ENCODE measurements at regions not wholly inside any gene's neighbourhood (a gene's known extent, or its start where the extent isn't known, plus 50 kb on each side); places are given as distances from the start of the nearest gene placed in this dataset.
A peak's percentile ranks its signal among the peaks of the same experiment; 100 is the strongest.
"Not testable (repeated sequence)": the region's sequence is repeated elsewhere in the genome, so short reads cannot be mapped to it uniquely, and the experiment has no call there.

DNA sequence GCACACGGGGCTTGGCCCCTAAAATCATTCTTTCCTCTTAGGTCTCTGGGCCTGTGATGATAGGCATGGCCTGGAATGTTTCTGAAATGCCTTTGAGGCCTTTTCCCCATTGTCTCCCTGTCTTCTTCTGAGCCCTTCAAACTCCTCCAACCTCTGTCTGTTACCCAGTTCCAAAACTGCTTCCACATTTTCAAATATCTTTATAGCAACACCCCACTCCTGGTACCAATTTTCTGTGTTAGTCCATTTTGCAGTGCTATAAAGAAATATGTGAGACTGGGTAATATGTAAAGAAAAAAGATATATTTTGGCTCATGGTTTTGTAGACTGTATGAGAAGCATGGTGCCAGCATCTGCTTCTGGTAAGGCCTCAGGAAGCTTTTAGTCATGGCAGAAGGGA is 158.8 kb downstream of the TM2D1 start:
- Mint-ChIP-seq H3K9me3 (peaks cover 11% of the 10 kb centered on the region), H3K4me1 (ENCODE audit: low read depth) (no peaks in the 10 kb centered on the region), H3K27ac (no peak overlapping the region), H3K27me3 (ENCODE audit: low read depth) (no peaks in the 10 kb centered on the region), H3K36me3 (ENCODE audit: low read depth) (no peaks in the 10 kb centered on the region), H3K4me3 (no peak overlapping the region)
- DNase-seq (ENCODE audit: low spot score) = no peak

DNA sequence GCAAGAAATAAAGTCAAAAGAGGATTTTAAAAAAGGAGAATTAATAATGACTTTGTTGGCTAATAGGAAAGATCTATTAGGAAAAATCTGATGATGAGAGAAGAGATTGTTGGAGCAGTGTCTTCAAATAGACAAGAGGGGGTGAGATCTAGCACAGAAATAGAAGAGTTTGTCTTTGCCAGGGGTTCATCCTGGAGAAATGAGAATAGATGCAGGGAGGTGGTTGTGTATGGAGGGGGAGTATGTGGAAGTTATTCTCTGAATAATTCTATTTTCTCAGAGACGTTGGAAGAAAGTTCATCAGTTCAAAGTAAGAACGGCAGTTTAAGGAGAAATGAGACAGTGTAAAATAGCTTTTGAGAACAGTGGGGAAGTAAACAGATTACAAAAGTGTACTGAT is 161.3 kb downstream of the TM2D1 start:
- Mint-ChIP-seq H3K9me3 (peaks cover 11% of the 10 kb centered on the region), H3K4me3 (no peak overlapping the region), H3K4me1 (ENCODE audit: low read depth) (no peaks in the 10 kb centered on the region), H3K27me3 (ENCODE audit: low read depth) (no peaks in the 10 kb centered on the region), H3K27ac (no peak overlapping the region), H3K36me3 (ENCODE audit: low read depth) (no peaks in the 10 kb centered on the region)
- no peak for DNase-seq (ENCODE audit: low spot score)

DNA sequence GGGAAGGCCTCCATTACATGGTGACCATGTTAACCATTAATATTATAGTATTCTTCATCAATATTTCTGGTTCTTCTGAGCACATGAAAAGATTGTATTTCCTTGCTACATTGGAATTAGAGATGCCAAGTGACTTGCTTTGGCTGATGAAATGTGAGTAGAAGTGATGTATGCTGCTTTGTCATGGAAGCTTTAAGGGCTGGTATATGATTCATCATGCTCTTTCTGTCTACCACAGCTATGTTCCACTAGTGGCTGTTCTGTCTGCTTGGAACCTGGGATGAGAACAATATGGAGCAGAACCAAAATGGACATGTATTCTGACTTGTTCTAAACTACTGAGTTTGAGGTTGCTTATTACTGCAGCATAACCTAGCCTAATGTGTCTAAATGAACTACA is 163.3 kb downstream of the TM2D1 start:
- DNase-seq (ENCODE audit: low spot score) = no peak
- Mint-ChIP-seq H3K27me3 (ENCODE audit: low read depth) (no peaks in the 10 kb centered on the region), H3K9me3 (peaks cover 11% of the 10 kb centered on the region), H3K36me3 (ENCODE audit: low read depth) (no peaks in the 10 kb centered on the region), H3K4me3 (no peak overlapping the region), H3K4me1 (ENCODE audit: low read depth) (no peaks in the 10 kb centered on the region), H3K27ac (no peak overlapping the region)

DNA sequence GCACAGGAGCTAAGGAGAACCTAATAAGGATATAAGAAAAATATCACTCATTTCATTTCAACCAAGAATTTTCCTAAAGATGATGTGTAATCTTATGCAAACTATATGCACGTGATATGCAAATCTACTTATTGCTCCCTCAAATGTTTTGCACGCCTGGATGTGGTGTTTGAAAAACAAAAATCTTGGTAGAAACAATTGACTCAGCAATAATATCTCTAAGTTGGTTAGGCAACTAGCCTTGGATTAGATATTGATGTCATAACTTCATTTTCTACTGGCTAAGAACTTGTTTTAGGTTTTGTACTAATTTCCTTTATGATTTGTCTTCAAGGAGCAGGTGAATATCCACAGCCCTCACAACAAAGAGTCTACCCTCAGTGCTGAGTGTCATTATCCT is 164.6 kb downstream of the TM2D1 start:
- Mint-ChIP-seq H3K27ac (no peak overlapping the region), H3K4me1 (ENCODE audit: low read depth) (no peaks in the 10 kb centered on the region), H3K36me3 (ENCODE audit: low read depth) (no peaks in the 10 kb centered on the region), H3K4me3 (no peak overlapping the region), H3K27me3 (ENCODE audit: low read depth) (no peaks in the 10 kb centered on the region), H3K9me3 (peaks cover 11% of the 10 kb centered on the region)
- no peak for DNase-seq (ENCODE audit: low spot score)

DNA sequence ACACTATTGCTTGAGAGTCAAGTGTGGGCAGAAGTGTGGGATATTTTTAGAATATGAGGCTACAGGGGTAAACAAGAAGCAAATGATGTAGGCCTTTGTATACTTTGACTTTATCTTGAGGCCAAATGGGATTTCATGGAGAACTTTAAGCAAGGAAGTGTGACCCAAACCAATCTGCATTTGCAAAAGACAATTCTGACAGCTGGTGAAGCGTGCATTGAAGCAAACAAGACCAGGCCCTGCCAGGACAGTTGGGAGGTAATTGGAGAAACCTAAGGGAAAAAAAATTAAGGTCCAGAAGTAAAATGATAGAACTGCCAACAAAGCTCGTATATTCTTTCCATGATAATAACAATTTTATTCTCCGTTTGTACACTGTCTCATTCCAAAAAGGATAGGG is 168.3 kb downstream of the TM2D1 start:
- Mint-ChIP-seq H3K27me3 (ENCODE audit: low read depth) (no peaks in the 10 kb centered on the region), H3K36me3 (ENCODE audit: low read depth) (no peaks in the 10 kb centered on the region), H3K27ac (no peak overlapping the region), H3K4me3 (no peak overlapping the region), H3K9me3 (peaks cover 5% of the 10 kb centered on the region), H3K4me1 (ENCODE audit: low read depth) (no peaks in the 10 kb centered on the region)
- DNase-seq (ENCODE audit: low spot score) = no peak

DNA sequence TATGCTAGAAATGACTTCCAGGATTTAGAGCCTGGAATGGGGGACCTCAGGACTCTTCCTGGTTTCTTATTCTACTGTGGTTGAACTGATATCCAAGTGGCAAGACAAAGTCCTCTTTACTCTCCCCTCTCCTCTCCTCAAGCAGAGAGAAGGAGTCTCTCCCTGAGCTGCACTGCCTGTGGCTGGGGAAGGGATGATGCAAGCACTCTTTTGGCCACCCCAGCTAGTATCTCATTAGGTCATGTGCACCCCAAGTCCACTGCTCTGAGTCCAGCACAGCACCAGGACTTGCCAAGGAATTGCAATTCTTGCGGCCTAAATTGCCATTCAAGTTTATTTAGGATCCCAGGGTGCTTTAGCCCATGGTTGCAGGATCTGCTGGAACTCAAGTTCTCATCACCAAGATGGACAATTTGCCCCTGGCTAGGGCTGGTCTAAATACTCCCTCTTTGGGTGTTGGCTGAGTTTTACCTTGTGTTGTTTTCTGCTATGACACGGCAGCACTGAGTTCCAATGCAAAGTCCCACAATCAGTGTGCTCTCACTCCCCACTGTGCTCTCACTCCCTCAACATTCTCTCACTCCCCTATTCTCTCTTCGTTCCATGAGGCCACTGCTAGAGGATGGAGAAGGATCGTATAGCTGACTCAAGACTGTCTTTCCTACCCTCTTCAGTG is 172.2 kb downstream of the TM2D1 start:
- peaks cover 5% of the 10 kb centered on the region for H3K9me3 Mint-ChIP-seq

DNA sequence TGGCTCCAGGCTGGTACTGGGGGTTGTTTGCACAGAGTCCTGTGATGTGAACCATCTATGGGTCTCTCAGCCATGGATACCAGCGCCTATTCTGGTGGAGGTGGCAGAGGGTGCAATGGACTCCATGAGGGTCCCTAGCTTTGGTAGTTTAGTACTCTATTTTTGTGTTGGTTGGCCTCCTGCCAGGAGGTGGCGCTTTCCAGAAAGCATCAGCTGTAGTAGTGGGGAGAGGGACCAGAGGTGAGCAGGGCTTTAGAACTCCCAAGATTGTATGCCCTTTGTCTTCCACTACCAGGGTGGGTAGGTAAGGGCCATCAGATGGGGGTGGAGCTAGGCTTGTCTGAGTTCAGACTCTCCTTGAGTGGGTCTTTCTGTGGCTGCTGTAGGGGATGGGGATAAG is 177.6 kb downstream of the TM2D1 start:
- DNase-seq (ENCODE audit: low spot score); H3K36me3 Mint-ChIP-seq (ENCODE audit: low read depth); H3K4me3 Mint-ChIP-seq; H3K27ac Mint-ChIP-seq; H3K9me3 Mint-ChIP-seq: not testable (repeated sequence)
- Mint-ChIP-seq H3K27me3 (ENCODE audit: low read depth) (peaks cover 24% of the 10 kb centered on the region), H3K4me1 (ENCODE audit: low read depth) (peaks cover 16% of the 10 kb centered on the region)

More for the DNA sequence above, 172.2 kb downstream of the TM2D1 start:
- DNase-seq (ENCODE audit: low spot score) = no peak
- Mint-ChIP-seq H3K27ac (no peak overlapping the region), H3K36me3 (ENCODE audit: low read depth) (no peaks in the 10 kb centered on the region), H3K27me3 (ENCODE audit: low read depth) (peaks cover 15% of the 10 kb centered on the region), H3K4me3 (no peak overlapping the region), H3K4me1 (ENCODE audit: low read depth) (no peaks in the 10 kb centered on the region)

DNA sequence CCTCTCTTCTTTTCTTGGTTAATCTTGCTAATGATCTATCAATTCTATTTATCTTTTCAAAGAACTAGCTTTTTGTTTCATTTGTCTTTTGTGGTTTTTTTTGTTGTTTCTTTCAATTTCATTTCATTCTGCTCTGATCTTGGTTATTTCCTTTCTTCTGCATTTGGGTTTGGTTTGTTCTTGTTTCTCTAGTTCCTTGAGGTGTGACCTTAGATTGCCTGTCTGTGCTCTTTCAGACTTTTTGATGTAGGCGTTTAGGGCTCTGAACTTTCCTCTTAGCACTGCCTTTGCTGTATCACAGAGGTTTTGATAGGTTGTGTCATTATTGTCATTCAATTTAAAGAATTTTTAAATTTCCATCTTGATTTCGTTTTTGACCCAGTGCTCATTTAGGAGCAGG is 180.1 kb downstream of the TM2D1 start:
- peaks cover 16% of the 10 kb centered on the region for H3K4me1 Mint-ChIP-seq (ENCODE audit: low read depth)
- H3K27me3 Mint-ChIP-seq (ENCODE audit: low read depth) = peaks cover 21% of the 10 kb centered on the region

DNA sequence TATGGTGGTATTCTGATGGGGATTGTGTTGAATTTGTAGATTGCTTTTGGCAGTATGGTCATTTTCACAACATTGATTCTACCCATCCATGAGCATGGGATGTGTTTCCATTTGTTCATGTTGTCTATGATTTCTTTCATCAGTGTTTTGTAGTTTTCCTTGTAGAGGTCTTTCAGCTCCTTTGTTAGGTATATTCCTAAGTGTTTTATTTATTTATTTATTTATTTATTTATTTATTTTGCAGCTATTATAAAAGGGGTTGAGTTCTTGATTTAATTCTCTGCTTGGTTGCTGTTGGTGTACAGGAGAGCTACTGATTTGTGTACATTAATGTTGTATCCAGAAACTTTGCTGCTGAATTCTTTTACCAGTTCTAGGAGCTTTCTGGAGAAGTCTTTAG is 181.4 kb downstream of the TM2D1 start:
- DNase-seq (ENCODE audit: low spot score); H3K27ac Mint-ChIP-seq; H3K4me3 Mint-ChIP-seq; H3K9me3 Mint-ChIP-seq; H3K36me3 Mint-ChIP-seq (ENCODE audit: low read depth): not testable (repeated sequence)
- peaks cover 16% of the 10 kb centered on the region for H3K4me1 Mint-ChIP-seq (ENCODE audit: low read depth)
- peaks cover 13% of the 10 kb centered on the region for H3K27me3 Mint-ChIP-seq (ENCODE audit: low read depth)

More for the DNA sequence above, 180.1 kb downstream of the TM2D1 start:
- Mint-ChIP-seq H3K27ac (peak overlapping the region; percentile 21), H3K4me3 (peak overlapping the region; percentile 1)
- not testable (repeated sequence) for H3K36me3 Mint-ChIP-seq (ENCODE audit: low read depth); H3K9me3 Mint-ChIP-seq; DNase-seq (ENCODE audit: low spot score)

DNA sequence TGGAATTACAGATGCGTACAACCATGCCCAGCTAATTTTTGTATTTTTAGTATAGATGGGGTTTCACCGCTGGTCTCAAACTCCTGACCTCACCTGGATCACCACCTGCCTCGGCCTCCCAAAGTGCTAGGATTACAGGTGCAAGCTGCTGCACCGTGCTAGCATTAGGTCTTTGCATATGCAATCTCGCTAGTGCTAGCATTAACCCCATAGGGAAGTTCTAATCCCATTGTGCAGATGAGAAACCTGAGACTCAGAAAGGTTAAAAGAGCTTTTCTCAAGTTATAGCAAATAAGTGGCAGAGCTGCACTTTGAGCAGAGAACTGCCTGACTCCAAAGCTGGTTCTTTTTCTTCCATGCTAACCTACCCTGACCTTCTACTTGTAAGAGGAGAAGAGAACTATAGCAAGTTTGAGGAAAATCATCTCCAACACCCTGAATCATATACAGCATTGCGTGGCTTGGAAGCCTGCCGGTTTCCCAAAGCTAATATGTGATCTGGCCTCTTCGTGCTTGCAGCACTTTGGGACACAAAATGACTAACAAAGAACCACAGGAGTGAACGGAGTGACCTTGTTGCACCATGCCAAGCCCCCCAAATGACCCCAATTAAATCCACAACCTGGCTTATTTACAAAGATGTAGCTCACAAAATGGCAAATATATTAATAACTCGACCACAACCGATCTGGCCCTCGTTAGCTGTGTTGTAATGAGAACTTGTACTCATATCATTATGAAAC is 185.1 kb downstream of the TM2D1 start:
- Mint-ChIP-seq H3K27ac (no peak overlapping the region), H3K4me3 (no peak overlapping the region)

DNA sequence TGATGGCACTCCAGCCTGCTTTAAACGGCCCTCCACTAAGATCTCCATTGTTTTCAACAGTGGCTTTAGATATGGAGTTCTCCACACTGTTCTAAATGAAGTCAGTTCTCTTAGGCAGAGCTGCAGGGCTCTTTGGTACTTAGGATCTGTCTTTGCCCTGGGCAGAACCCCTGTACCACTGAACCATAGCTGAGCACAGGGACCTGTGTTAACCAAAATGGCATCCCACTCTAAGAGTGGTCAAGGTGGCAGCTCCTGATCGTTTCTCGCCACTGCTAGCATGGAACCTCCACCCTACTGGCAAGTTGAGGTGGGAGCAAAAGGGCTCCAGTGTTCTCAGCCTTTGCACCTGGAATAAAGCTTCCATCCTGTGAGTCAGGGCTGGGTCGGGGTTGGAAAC is 186.7 kb downstream of the TM2D1 start:
- Mint-ChIP-seq H3K36me3 (ENCODE audit: low read depth) (no peaks in the 10 kb centered on the region), H3K27ac (no peak overlapping the region), H3K4me1 (ENCODE audit: low read depth) (peaks cover 12% of the 10 kb centered on the region)

More for the DNA sequence above, 185.1 kb downstream of the TM2D1 start:
- Mint-ChIP-seq H3K36me3 (ENCODE audit: low read depth) (no peaks in the 10 kb centered on the region), H3K4me1 (ENCODE audit: low read depth) (peaks cover 16% of the 10 kb centered on the region), H3K9me3 (no peaks in the 10 kb centered on the region), H3K27me3 (ENCODE audit: low read depth) (peaks cover 8% of the 10 kb centered on the region)
- no peak for DNase-seq (ENCODE audit: low spot score)

DNA sequence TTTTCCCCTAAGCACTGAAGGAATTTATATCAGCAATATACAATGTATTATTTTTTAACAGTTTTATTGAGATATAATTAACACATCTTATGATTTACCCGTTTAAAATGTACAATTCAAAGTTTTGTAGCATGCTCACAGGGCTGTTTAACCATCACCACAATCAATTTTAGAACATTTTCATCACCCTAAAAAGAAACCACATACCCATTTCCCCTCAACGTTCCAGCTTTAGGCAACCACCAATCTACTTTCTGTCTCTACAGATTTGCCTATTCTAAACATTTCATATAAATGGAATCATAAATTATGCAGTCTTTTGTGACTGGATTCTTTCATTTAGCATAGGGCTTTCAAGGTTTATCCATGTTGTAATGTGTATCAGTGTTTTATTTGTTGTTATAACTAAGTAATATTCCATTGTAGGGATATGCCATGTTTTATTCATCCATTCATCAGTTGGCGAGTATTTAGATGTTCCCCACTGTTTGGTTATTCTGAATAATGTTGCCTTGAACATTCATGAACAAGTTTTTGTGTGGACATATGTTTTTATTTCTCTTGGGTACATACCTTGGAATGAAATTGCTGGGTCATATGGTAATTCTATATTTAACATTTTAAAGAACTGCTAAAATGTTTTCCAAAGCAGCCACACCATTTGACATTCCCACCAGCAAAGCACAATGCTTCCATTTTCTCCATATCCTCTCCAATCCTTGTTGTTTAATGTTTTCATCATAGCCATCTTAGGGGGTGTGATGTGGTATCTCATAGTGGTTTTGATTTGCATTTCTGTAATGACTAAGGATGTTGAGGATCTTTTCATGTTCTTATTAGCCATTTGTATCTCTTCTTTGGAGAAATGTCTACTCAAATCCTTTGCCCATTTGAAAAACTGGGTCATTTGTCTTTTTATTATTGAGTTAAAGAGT is 188.5 kb downstream of the TM2D1 start:
- no peaks in the 10 kb centered on the region for H3K36me3 Mint-ChIP-seq (ENCODE audit: low read depth)
- no peaks in the 10 kb centered on the region for H3K9me3 Mint-ChIP-seq
- no peak overlapping the region for H3K27ac Mint-ChIP-seq
- H3K4me1 Mint-ChIP-seq (ENCODE audit: low read depth) = peaks cover 12% of the 10 kb centered on the region
- H3K4me3 Mint-ChIP-seq = no peak overlapping the region
- H3K27me3 Mint-ChIP-seq (ENCODE audit: low read depth) = peaks cover 3% of the 10 kb centered on the region
- no peak for DNase-seq (ENCODE audit: low spot score)

More for the DNA sequence above, 186.7 kb downstream of the TM2D1 start:
- Mint-ChIP-seq H3K9me3 (no peaks in the 10 kb centered on the region), H3K27me3 (ENCODE audit: low read depth) (peaks cover 3% of the 10 kb centered on the region), H3K4me3 (no peak overlapping the region)
- no peak for DNase-seq (ENCODE audit: low spot score)

DNA sequence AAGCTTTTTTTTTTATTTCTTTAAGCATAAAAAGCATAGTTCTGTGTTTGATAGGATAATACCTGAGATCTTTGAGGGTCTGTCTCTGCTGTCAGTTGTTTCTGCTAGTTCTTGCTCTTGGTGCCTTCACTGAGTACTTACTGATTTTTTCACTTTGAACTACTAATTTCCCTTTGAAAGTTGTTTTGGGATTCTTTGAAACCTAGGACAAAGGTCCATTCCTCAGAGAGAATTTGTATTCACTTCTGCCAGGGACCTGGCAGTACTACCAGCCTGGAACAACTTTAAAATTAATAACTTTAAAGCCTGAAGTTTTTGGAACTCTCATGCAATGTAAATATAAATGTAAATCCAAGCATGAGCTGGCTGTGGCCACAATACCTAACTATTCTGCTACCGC is 190.1 kb downstream of the TM2D1 start:
- no peak for DNase-seq (ENCODE audit: low spot score)
- no peaks in the 10 kb centered on the region for H3K36me3 Mint-ChIP-seq (ENCODE audit: low read depth)
- H3K4me3 Mint-ChIP-seq = no peak overlapping the region
- H3K27ac Mint-ChIP-seq = no peak overlapping the region
- peaks cover 2% of the 10 kb centered on the region for H3K27me3 Mint-ChIP-seq (ENCODE audit: low read depth)
- H3K4me1 Mint-ChIP-seq (ENCODE audit: low read depth) = peaks cover 12% of the 10 kb centered on the region
- H3K9me3 Mint-ChIP-seq = no peaks in the 10 kb centered on the region

DNA sequence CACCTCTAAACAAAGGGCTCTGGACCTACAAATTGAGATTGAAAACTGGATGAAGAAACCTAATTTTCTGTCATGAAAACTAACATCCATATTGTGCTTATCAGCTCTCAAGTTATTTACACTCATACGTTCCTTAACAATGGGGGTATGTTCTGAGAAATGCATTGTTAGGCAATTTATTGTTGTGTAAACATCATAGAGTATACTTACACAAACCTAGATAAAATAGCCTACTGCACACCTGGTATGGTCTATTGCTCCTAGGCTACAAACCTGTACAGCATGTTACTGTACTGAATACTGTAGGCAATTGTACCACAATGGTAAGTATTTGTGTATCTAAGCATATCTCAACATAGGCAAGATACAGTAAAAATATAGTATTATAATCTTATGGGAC is 191.4 kb downstream of the TM2D1 start:
- H3K27me3 Mint-ChIP-seq (ENCODE audit: low read depth) = peaks cover 2% of the 10 kb centered on the region
- H3K27ac Mint-ChIP-seq = no peak overlapping the region
- H3K4me3 Mint-ChIP-seq = no peak overlapping the region
- no peaks in the 10 kb centered on the region for H3K9me3 Mint-ChIP-seq
- DNase-seq (ENCODE audit: low spot score) = no peak
- no peaks in the 10 kb centered on the region for H3K36me3 Mint-ChIP-seq (ENCODE audit: low read depth)
- H3K4me1 Mint-ChIP-seq (ENCODE audit: low read depth) = peaks cover 12% of the 10 kb centered on the region

Measured in T-helper 2 cell treated with Interferon-gamma antibody and Interleukin-4, amounts not matched to agents 5 μg/mL and 100 μg/mL, for 36 hours (primary cell).